Fibroblast of lung (primary cell): ENCODE measurements at regions not wholly inside any gene's neighbourhood (a gene's known extent, or its start where the extent isn't known, plus 50 kb on each side); places are given as distances from the start of the nearest gene placed in this dataset.
A peak's percentile ranks its signal among the peaks of the same experiment; 100 is the strongest.

Experiments
- DNase-seq, 2 donors: peaks; one replicate each; pipeline versions ENCODE4 v3.0.0 to v3.0.0-alpha.2; 2010; ENCODE audit warnings: low read depth in 2 of 2
- H2AFZ ChIP-seq: 2 replicates; pipeline ENCODE4 v1.5.1; 2012; ENCODE audit warnings: low read length, control low read depth, inconsistent platforms
- H3K27ac ChIP-seq: 2 replicates; pipeline ENCODE4 v1.5.1; 2011; ENCODE audit warnings: low read length, control low read depth; ENCODE audit not compliant: insufficient read depth
- H3K27me3 ChIP-seq: 2 replicates; pipeline ENCODE4 v1.5.1; 2011; ENCODE audit warnings: mild to moderate bottlenecking, low read length; ENCODE audit not compliant: control insufficient read depth, insufficient read depth
- H3K36me3 ChIP-seq: 2 replicates; pipeline ENCODE4 v1.5.1; 2011; ENCODE audit warnings: low read length; ENCODE audit not compliant: control insufficient read depth, insufficient read depth
- H3K4me1 ChIP-seq: 2 replicates; pipeline ENCODE4 v1.5.1; 2011; ENCODE audit warnings: low read length; ENCODE audit not compliant: control insufficient read depth, insufficient read depth; ENCODE audit errors: extremely low read depth
- H3K4me2 ChIP-seq: 2 replicates; pipeline ENCODE4 v1.5.1; 2011; ENCODE audit warnings: low read length, control low read depth; ENCODE audit not compliant: insufficient read depth; ENCODE audit errors: extremely low read depth
- H3K4me3 ChIP-seq, 4 experiments: fragments of 200-600 bp in 1 of 4; sonication (generic) in 1 of 4; replicated peaks in 1 of 4; 2 replicates each; pipeline ENCODE4 v1.5.1; 2011 to 2016; ENCODE audit warnings: low read length in 4 of 4, low read depth in 3 of 4, mild to moderate bottlenecking in 3 of 4, control low read depth in 2 of 4, inconsistent platforms in 1 of 4, mixed read lengths in 1 of 4; ENCODE audit not compliant: insufficient read depth in 1 of 4; ENCODE audit errors: control extremely low read depth in 1 of 4
- H3K79me2 ChIP-seq: 2 replicates; pipeline ENCODE4 v1.5.1; 2012; ENCODE audit warnings: mild to moderate bottlenecking, low read length, inconsistent platforms; ENCODE audit not compliant: control insufficient read depth, insufficient read depth
- H3K9ac ChIP-seq: 2 replicates; pipeline ENCODE4 v1.5.1; 2011; ENCODE audit warnings: mild to moderate bottlenecking, low read length, control low read depth; ENCODE audit not compliant: insufficient read depth
- H3K9me3 ChIP-seq: 2 replicates; pipeline ENCODE4 v1.5.1; 2012; ENCODE audit warnings: low read depth, low read length; ENCODE audit not compliant: control insufficient read depth, insufficient read depth
- H4K20me1 ChIP-seq: 2 replicates; pipeline ENCODE4 v1.5.1; 2011; ENCODE audit warnings: low read length; ENCODE audit not compliant: control insufficient read depth, insufficient read depth; ENCODE audit errors: extremely low read depth
- EZH2 ChIP-seq: IDR thresholded peaks from 2 replicates; pipeline ENCODE4 v1.5.1; 2012; ENCODE audit warnings: low read length, control low read depth, mild to moderate bottlenecking; ENCODE audit errors: missing control alignments
- TF ChIP-seq, protein P1 (sequence below), 2 donors: IDR thresholded peaks in 1 of 2; conservative IDR thresholded peaks in 1 of 2; 1 replicate in 1 of 2; 2 replicates in 1 of 2; pipeline ENCODE4 v1.5.1; 2011 to 2012; ENCODE audit warnings: low read length in 2 of 2, control low read depth in 1 of 2, inconsistent platforms in 1 of 2, low read depth in 1 of 2, mild to moderate bottlenecking in 1 of 2

DNA sequence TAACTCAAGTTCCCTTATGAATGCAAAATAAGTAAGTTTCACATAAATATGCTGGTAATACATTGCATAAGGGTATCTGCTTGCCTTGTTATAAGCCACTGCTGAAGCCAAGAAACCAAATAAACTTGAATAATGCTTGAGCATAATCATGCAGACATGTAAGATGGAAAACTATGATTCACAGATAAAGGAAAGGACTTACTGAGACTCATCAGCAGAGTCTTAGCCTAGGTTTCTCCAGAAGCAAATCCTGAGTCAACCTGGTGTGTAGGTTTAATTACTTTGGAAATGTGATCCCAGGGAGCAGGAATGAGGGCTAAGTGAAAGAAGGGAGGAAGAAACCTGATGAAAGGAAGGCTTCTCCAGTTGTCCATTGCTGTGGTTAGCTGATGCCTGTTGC, 107.7 kb upstream of the BTG1 start:
- peak in 1 of 2 donors; percentile 31 for DNase-seq
- Histone ChIP-seq H3K36me3 (no peaks in the 10 kb centered on the region), H3K9me3 (no peaks in the 10 kb centered on the region), H3K4me3 (no peak overlapping the region), H4K20me1 (no peaks in the 10 kb centered on the region), H3K4me2 (no peak overlapping the region), H3K79me2 (no peaks in the 10 kb centered on the region), H3K4me1 (no peaks in the 10 kb centered on the region), H3K27ac (no peak overlapping the region), H3K9ac (no peak overlapping the region), H3K27me3 (no peaks in the 10 kb centered on the region), H2AFZ (no peak overlapping the region)
- TF ChIP-seq EZH2 = no peak
- TF ChIP-seq, protein P1, sequence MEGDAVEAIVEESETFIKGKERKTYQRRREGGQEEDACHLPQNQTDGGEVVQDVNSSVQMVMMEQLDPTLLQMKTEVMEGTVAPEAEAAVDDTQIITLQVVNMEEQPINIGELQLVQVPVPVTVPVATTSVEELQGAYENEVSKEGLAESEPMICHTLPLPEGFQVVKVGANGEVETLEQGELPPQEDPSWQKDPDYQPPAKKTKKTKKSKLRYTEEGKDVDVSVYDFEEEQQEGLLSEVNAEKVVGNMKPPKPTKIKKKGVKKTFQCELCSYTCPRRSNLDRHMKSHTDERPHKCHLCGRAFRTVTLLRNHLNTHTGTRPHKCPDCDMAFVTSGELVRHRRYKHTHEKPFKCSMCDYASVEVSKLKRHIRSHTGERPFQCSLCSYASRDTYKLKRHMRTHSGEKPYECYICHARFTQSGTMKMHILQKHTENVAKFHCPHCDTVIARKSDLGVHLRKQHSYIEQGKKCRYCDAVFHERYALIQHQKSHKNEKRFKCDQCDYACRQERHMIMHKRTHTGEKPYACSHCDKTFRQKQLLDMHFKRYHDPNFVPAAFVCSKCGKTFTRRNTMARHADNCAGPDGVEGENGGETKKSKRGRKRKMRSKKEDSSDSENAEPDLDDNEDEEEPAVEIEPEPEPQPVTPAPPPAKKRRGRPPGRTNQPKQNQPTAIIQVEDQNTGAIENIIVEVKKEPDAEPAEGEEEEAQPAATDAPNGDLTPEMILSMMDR (conservative IDR thresholded peaks at IDR 0.05 in 1 of 2, IDR thresholded peaks at IDR 0.05 in 1 of 2; ENCODE audit: low read depth in 1 of 2, low read length in 2 of 2) = no peak

DNA sequence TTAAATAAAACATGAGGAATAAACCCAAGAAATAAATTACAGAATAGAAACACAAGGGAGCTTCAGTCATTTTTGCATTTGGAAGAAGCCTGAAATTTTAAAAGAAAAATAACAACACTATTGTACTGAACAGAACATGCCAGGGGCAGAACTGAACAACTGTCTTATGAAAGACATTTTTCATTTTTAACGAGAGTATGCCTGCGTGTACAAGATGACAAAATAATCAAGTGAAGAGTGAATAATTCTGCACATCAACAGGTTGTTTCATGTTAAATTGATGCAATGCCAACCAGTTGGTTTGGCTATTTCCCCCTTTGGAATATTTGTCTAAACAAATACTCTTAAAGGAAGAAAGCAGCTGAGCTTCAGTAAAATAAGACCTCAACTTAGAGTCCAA, 103.3 kb upstream of the BTG1 start:
- TF ChIP-seq, protein P1 (conservative IDR thresholded peaks at IDR 0.05 in 1 of 2, IDR thresholded peaks at IDR 0.05 in 1 of 2; ENCODE audit: low read depth in 1 of 2, low read length in 2 of 2) = no peak
- no peak for TF ChIP-seq EZH2
- Histone ChIP-seq H2AFZ (no peak overlapping the region), H3K4me1 (no peaks in the 10 kb centered on the region), H3K27me3 (no peaks in the 10 kb centered on the region), H3K9ac (no peak overlapping the region), H3K9me3 (no peaks in the 10 kb centered on the region), H3K27ac (no peak overlapping the region), H3K79me2 (no peaks in the 10 kb centered on the region), H4K20me1 (no peaks in the 10 kb centered on the region), H3K4me2 (no peak overlapping the region), H3K4me3 (no peak overlapping the region), H3K36me3 (no peaks in the 10 kb centered on the region)
- no peak for DNase-seq

DNA sequence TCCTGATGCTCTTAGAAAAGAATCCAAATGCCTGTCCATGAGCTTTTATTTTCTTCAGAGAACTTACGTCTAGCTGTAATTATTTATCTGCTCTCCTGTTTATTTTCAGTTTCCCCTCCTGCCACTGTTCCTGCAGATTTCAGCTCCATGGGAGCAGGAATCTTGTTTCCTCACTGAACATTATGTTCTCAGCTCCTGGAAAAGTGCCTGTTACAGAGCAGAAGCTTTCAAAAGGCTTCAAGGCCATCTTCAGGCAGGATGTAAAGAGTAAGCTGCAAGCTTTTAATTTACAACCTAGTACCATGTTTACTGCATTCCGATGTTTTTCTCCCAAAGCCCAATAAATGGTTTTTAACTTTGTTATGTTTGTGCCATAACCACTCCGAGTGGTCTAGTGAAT, 98.4 kb upstream of the BTG1 start:
- Histone ChIP-seq H3K27ac (no peak overlapping the region), H2AFZ (peak overlapping the region; percentile 36), H3K4me1 (no peaks in the 10 kb centered on the region), H4K20me1 (no peaks in the 10 kb centered on the region), H3K9ac (no peak overlapping the region), H3K79me2 (no peaks in the 10 kb centered on the region), H3K27me3 (no peaks in the 10 kb centered on the region), H3K9me3 (no peaks in the 10 kb centered on the region), H3K36me3 (no peaks in the 10 kb centered on the region), H3K4me2 (no peak overlapping the region), H3K4me3 (no peak overlapping the region)
- TF ChIP-seq EZH2 = no peak
- TF ChIP-seq, protein P1 (conservative IDR thresholded peaks at IDR 0.05 in 1 of 2, IDR thresholded peaks at IDR 0.05 in 1 of 2; ENCODE audit: low read depth in 1 of 2, low read length in 2 of 2) = peak in 1 of 2 donors; percentile 38
- peak in 1 of 2 donors; percentile 92 for DNase-seq
